ENCODE measurements at regions not wholly inside any gene's neighbourhood (a gene's known extent, or its start where the extent isn't known, plus 50 kb on each side); places are given as distances from the start of the nearest gene placed in this dataset.
A peak's percentile ranks its signal among the peaks of the same experiment; 100 is the strongest.

- peak in 1 of 2 experiments; percentile 40 for DNase-seq
These were observed 304.2 kb downstream of the ENC1 start for GRCh38 chr5:74336297-74336696.

GRCh38 chr5:74334762-74335384 lies 305.7 kb downstream of the ENC1 start:
- DNase-seq, result no peak

- DNase-seq, result no peak
These were observed 306.3 kb downstream of the ENC1 start for GRCh38 chr5:74334062-74334761.

- no peak for DNase-seq
These were observed 307.1 kb downstream of the ENC1 start for GRCh38 chr5:74333430-74333829.

- DNase-seq, result no peak
These were observed 307.8 kb downstream of the ENC1 start for GRCh38 chr5:74332682-74333081.

GRCh38 chr5:74332006-74332405 lies 308.5 kb downstream of the ENC1 start:
- DNase-seq, result no peak

- no peak for DNase-seq
These were observed 312.3 kb downstream of the ENC1 start for GRCh38 chr5:74328221-74328630.

GRCh38 chr5:74327339-74327685 lies 313.2 kb downstream of the ENC1 start:
- no peak for DNase-seq

GRCh38 chr5:74326571-74327338 lies 313.8 kb downstream of the ENC1 start:
- DNase-seq, result peak; percentile 81 to 91

- no peak for DNase-seq
These were observed 314.7 kb downstream of the ENC1 start for GRCh38 chr5:74325866-74326265.

GRCh38 chr5:74324556-74324955 lies 316.0 kb downstream of the ENC1 start:
- DNase-seq, result no peak

- DNase-seq, result no peak
These were observed 317.6 kb downstream of the ENC1 start for GRCh38 chr5:74322944-74323343.

GRCh38 chr5:74322191-74322590 lies 318.3 kb downstream of the ENC1 start:
- no peak for DNase-seq

- DNase-seq, result no peak
These were observed 319.2 kb downstream of the ENC1 start for GRCh38 chr5:74321326-74321725.

GRCh38 chr5:74320526-74320925 lies 320.0 kb downstream of the ENC1 start:
- DNase-seq, result no peak

- DNase-seq, result no peak
These were observed 321.5 kb downstream of the ENC1 start for GRCh38 chr5:74319076-74319475.

- peak; percentile 88 to 96 for DNase-seq
These were observed 324.4 kb downstream of the ENC1 start for GRCh38 chr5:74316064-74316603.

- DNase-seq, result no peak
These were observed 325.6 kb downstream of the ENC1 start for GRCh38 chr5:74314906-74315305.

- no peak for DNase-seq
These were observed 326.6 kb downstream of the ENC1 start for GRCh38 chr5:74313896-74314295.

- no peak for DNase-seq
These were observed 327.8 kb downstream of the ENC1 start for GRCh38 chr5:74312746-74313145.

- DNase-seq, result no peak
These were observed 328.6 kb downstream of the ENC1 start for GRCh38 chr5:74311961-74312360.

GRCh38 chr5:74310997-74311930 lies 329.3 kb downstream of the ENC1 start:
- no peak for DNase-seq

- no peak for DNase-seq
These were observed 330.1 kb downstream of the ENC1 start for GRCh38 chr5:74310386-74310785.

Measured in SW 1271 (cell line).